ENCODE measurements at regions not wholly inside any gene's neighbourhood (a gene's known extent, or its start where the extent isn't known, plus 50 kb on each side); places are given as distances from the start of the nearest gene placed in this dataset.

DNA sequence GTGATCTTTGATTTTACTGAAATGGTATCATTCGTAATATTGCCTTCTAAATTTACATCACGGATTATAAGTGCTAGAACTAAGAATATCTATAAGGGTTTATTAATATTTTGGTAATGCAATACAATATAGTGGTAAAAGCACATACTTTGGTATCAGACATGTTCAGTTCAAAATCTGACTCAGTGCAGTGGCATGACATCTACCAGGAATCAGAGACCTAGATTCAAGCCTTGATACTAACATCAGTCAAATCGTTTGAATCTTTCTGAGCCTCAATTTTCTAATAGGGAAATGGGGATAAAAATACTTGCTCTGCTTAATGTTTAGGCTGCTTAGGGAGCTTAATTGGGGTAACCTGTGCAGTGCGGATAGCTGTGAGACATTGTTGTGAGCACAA, 488.0 kb downstream of the BCKDHB start:
- Histone ChIP-seq H3K4me2 (ENCODE audit: low read length) (no peak overlapping the region), H3K27me3 (ENCODE audit: insufficient read depth, low read depth, low read length) (no peaks in the 10 kb centered on the region), H3F3A (ENCODE audit: insufficient read depth, low read length, poor library complexity, severe bottlenecking) (no peaks in the 10 kb centered on the region), H3K4me3 (ENCODE audit: low read length) (no peak overlapping the region), H3K79me2 (replicated peaks; ENCODE audit: insufficient read depth, low read length) (no peaks in the 10 kb centered on the region), H3K9ac (ENCODE audit: low read length) (no peak overlapping the region), H4K20me1 (ENCODE audit: insufficient read depth) (no peaks in the 10 kb centered on the region), H3K9me3 (ENCODE audit: low read length) (no peaks in the 10 kb centered on the region), H3K9me2 (ENCODE audit: insufficient read depth, low read length) (no peaks in the 10 kb centered on the region), H3K36me3 (ENCODE audit: insufficient read depth, low read length) (no peaks in the 10 kb centered on the region), H2AFZ (ENCODE audit: low read depth, low read length) (no peak overlapping the region), H3K27ac (ENCODE audit: low read length) (no peak overlapping the region)
- no peak for TF ChIP-seq RAD21 (conservative IDR thresholded peaks at IDR 0.05)
- TF ChIP-seq MXI1 (conservative IDR thresholded peaks at IDR 0.05; ENCODE audit: poor library complexity, severe bottlenecking), result no peak
- TF ChIP-seq SMC3 (conservative IDR thresholded peaks at IDR 0.05; ENCODE audit: poor library complexity), result no peak
- no peak for TF ChIP-seq POLR2AphosphoS5 (IDR thresholded peaks at IDR 0.05)
- TF ChIP-seq, protein P1, sequence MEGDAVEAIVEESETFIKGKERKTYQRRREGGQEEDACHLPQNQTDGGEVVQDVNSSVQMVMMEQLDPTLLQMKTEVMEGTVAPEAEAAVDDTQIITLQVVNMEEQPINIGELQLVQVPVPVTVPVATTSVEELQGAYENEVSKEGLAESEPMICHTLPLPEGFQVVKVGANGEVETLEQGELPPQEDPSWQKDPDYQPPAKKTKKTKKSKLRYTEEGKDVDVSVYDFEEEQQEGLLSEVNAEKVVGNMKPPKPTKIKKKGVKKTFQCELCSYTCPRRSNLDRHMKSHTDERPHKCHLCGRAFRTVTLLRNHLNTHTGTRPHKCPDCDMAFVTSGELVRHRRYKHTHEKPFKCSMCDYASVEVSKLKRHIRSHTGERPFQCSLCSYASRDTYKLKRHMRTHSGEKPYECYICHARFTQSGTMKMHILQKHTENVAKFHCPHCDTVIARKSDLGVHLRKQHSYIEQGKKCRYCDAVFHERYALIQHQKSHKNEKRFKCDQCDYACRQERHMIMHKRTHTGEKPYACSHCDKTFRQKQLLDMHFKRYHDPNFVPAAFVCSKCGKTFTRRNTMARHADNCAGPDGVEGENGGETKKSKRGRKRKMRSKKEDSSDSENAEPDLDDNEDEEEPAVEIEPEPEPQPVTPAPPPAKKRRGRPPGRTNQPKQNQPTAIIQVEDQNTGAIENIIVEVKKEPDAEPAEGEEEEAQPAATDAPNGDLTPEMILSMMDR (IDR thresholded peaks at IDR 0.05; ENCODE audit: poor library complexity, severe bottlenecking), result no peak
- TF ChIP-seq EP300 (conservative IDR thresholded peaks at IDR 0.05; ENCODE audit: poor library complexity, severe bottlenecking), result no peak
- no peak for TF ChIP-seq TAF1 (IDR thresholded peaks at IDR 0.05; ENCODE audit: low read depth)
- no peak for TF ChIP-seq EZH2 (IDR thresholded peaks at IDR 0.05; ENCODE audit: borderline replicate concordance, insufficient read depth, low read length, poor library complexity, severe bottlenecking)
- TF ChIP-seq, protein P2, sequence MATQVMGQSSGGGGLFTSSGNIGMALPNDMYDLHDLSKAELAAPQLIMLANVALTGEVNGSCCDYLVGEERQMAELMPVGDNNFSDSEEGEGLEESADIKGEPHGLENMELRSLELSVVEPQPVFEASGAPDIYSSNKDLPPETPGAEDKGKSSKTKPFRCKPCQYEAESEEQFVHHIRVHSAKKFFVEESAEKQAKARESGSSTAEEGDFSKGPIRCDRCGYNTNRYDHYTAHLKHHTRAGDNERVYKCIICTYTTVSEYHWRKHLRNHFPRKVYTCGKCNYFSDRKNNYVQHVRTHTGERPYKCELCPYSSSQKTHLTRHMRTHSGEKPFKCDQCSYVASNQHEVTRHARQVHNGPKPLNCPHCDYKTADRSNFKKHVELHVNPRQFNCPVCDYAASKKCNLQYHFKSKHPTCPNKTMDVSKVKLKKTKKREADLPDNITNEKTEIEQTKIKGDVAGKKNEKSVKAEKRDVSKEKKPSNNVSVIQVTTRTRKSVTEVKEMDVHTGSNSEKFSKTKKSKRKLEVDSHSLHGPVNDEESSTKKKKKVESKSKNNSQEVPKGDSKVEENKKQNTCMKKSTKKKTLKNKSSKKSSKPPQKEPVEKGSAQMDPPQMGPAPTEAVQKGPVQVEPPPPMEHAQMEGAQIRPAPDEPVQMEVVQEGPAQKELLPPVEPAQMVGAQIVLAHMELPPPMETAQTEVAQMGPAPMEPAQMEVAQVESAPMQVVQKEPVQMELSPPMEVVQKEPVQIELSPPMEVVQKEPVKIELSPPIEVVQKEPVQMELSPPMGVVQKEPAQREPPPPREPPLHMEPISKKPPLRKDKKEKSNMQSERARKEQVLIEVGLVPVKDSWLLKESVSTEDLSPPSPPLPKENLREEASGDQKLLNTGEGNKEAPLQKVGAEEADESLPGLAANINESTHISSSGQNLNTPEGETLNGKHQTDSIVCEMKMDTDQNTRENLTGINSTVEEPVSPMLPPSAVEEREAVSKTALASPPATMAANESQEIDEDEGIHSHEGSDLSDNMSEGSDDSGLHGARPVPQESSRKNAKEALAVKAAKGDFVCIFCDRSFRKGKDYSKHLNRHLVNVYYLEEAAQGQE (IDR thresholded peaks at IDR 0.05; ENCODE audit: borderline replicate concordance), result no peak

DNA sequence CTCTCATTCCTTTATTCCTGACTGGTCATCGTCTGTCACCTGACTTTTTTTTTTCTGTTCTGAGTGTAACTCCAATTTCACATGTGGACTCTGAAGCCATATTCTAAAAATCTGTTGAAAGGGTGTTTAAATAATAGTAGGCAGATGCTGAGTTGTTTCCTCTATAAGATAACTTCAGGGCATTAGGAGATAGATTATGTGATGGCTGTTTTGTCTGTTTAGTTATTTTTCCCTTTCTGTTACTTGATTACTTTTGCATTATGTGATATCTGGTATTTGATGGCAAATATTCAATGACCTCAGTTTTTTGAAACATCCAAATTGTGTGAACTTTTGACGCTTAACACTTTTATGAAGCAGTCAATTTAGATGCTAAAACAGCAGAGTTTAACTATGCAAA, 486.0 kb downstream of the BCKDHB start:
- TF ChIP-seq, protein P2 (IDR thresholded peaks at IDR 0.05; ENCODE audit: borderline replicate concordance), result no peak
- TF ChIP-seq EP300 (conservative IDR thresholded peaks at IDR 0.05; ENCODE audit: poor library complexity, severe bottlenecking) (no peak), MXI1 (conservative IDR thresholded peaks at IDR 0.05; ENCODE audit: poor library complexity, severe bottlenecking) (no peak), RAD21 (conservative IDR thresholded peaks at IDR 0.05) (no peak), EZH2 (IDR thresholded peaks at IDR 0.05; ENCODE audit: borderline replicate concordance, insufficient read depth, low read length, poor library complexity, severe bottlenecking) (no peak), POLR2AphosphoS5 (IDR thresholded peaks at IDR 0.05) (no peak), SMC3 (conservative IDR thresholded peaks at IDR 0.05; ENCODE audit: poor library complexity) (no peak), TAF1 (IDR thresholded peaks at IDR 0.05; ENCODE audit: low read depth) (no peak)
- TF ChIP-seq, protein P1 (IDR thresholded peaks at IDR 0.05; ENCODE audit: poor library complexity, severe bottlenecking), result no peak
- Histone ChIP-seq H3K79me2 (replicated peaks; ENCODE audit: insufficient read depth, low read length) (no peaks in the 10 kb centered on the region), H3K27ac (ENCODE audit: low read length) (no peak overlapping the region), H3K36me3 (ENCODE audit: insufficient read depth, low read length) (no peaks in the 10 kb centered on the region), H3K4me2 (ENCODE audit: low read length) (no peak overlapping the region), H3K27me3 (ENCODE audit: insufficient read depth, low read depth, low read length) (no peaks in the 10 kb centered on the region), H4K20me1 (ENCODE audit: insufficient read depth) (no peaks in the 10 kb centered on the region), H3K9me3 (ENCODE audit: low read length) (no peaks in the 10 kb centered on the region), H2AFZ (ENCODE audit: low read depth, low read length) (no peak overlapping the region), H3K9me2 (ENCODE audit: insufficient read depth, low read length) (no peaks in the 10 kb centered on the region), H3F3A (ENCODE audit: insufficient read depth, low read length, poor library complexity, severe bottlenecking) (no peaks in the 10 kb centered on the region), H3K9ac (ENCODE audit: low read length) (no peak overlapping the region), H3K4me3 (ENCODE audit: low read length) (no peak overlapping the region)
